BE2C (cell line): ENCODE measurements at regions not wholly inside any gene's neighbourhood (a gene's known extent, or its start where the extent isn't known, plus 50 kb on each side); places are given as distances from the start of the nearest gene placed in this dataset.
A peak's percentile ranks its signal among the peaks of the same experiment; 100 is the strongest.

Experiments used
- DNase-seq: peaks from one replicate; pipeline ENCODE4 v3.0.0-alpha.2; 2020
- H3K27me3 ChIP-seq: fragments of 250-450 bp; sonication (Bioruptor Pico); 2 replicates; pipeline ENCODE4 v1.5.1; 2020; ENCODE audit warnings: mild to moderate bottlenecking
- H3K36me3 ChIP-seq: fragments of 250-450 bp; sonication (Bioruptor Pico); 2 replicates; pipeline ENCODE4 v1.5.1; 2020; ENCODE audit warnings: mild to moderate bottlenecking
- H3K4me1 ChIP-seq: fragments of 250-450 bp; sonication (Bioruptor Pico); 2 replicates; pipeline ENCODE4 v1.5.1; 2020
- H3K4me3 ChIP-seq: 2 replicates; pipeline ENCODE4 v1.5.1; 2011; ENCODE audit warnings: low read depth, low read length
- H3K9me3 ChIP-seq: fragments of 250-450 bp; sonication (Bioruptor Pico); 2 replicates; pipeline ENCODE4 v1.5.1; 2020
- CTCF ChIP-seq: IDR thresholded peaks from 2 replicates; pipeline ENCODE4 v1.5.1; 2012; ENCODE audit warnings: mild to moderate bottlenecking, low read depth, low read length

- Histone ChIP-seq H3K27me3 (no peaks in the 10 kb centered on the region), H3K4me3 (no peak overlapping the region), H3K4me1 (peaks cover 5% of the 10 kb centered on the region; the same call in 1 of the 2 replicates), H3K36me3 (no peaks in the 10 kb centered on the region), H3K9me3 (no peaks in the 10 kb centered on the region)
- 0 out of 2 replicates have a peak, but pooled peaks have one; percentile 3 for TF ChIP-seq CTCF
- no peak for DNase-seq
Measured at GRCh38 chr16:77062878-77063675, 127.9 kb upstream of the MON1B start.

GRCh38 chr16:77063676-77064016 is 127.3 kb upstream of the MON1B start:
- H3K9me3 ChIP-seq, result no peaks in the 10 kb centered on the region
- no peaks in the 10 kb centered on the region for H3K36me3 ChIP-seq
- no peak for DNase-seq
- H3K4me1 ChIP-seq, result peaks cover 5% of the 10 kb centered on the region; the same call in 1 of the 2 replicates
- H3K4me3 ChIP-seq, result no peak overlapping the region
- no peaks in the 10 kb centered on the region for H3K27me3 ChIP-seq
- no peak for TF ChIP-seq CTCF

- no peak overlapping the region for H3K4me3 ChIP-seq
- H3K27me3 ChIP-seq, result no peaks in the 10 kb centered on the region
- no peak for DNase-seq
- H3K4me1 ChIP-seq, result peaks cover 5% of the 10 kb centered on the region; the same call in 1 of the 2 replicates
- no peaks in the 10 kb centered on the region for H3K36me3 ChIP-seq
- no peaks in the 10 kb centered on the region for H3K9me3 ChIP-seq
- no peak for TF ChIP-seq CTCF
Measured at GRCh38 chr16:77064037-77064436, 127.0 kb upstream of the MON1B start.

- no peak for TF ChIP-seq CTCF
- no peaks in the 10 kb centered on the region for H3K9me3 ChIP-seq
- DNase-seq, result no peak
- H3K27me3 ChIP-seq, result no peaks in the 10 kb centered on the region
- no peaks in the 10 kb centered on the region for H3K36me3 ChIP-seq
- H3K4me3 ChIP-seq, result no peak overlapping the region
- peaks cover 5% of the 10 kb centered on the region; the same call in 1 of the 2 replicates for H3K4me1 ChIP-seq
Measured at GRCh38 chr16:77066896-77067496, 124.0 kb upstream of the MON1B start.

- H3K4me1 ChIP-seq, result peaks cover 5% of the 10 kb centered on the region; the same call in 1 of the 2 replicates
- H3K9me3 ChIP-seq, result no peaks in the 10 kb centered on the region
- no peaks in the 10 kb centered on the region for H3K36me3 ChIP-seq
- no peak for DNase-seq
- H3K27me3 ChIP-seq, result no peaks in the 10 kb centered on the region
- TF ChIP-seq CTCF, result no peak
- H3K4me3 ChIP-seq, result no peak overlapping the region
Measured at GRCh38 chr16:77067900-77068299, 123.1 kb upstream of the MON1B start.

GRCh38 chr16:77068402-77068801 is 122.6 kb upstream of the MON1B start:
- no peaks in the 10 kb centered on the region for H3K27me3 ChIP-seq
- no peak for DNase-seq
- no peak for TF ChIP-seq CTCF
- H3K4me1 ChIP-seq, result peaks cover 4% of the 10 kb centered on the region; the same call in 1 of the 2 replicates
- H3K36me3 ChIP-seq, result no peaks in the 10 kb centered on the region
- no peak overlapping the region for H3K4me3 ChIP-seq
- H3K9me3 ChIP-seq, result no peaks in the 10 kb centered on the region
